Neuronal stem cell (in vitro differentiated cells): ENCODE measurements at regions not wholly inside any gene's neighbourhood (a gene's known extent, or its start where the extent isn't known, plus 50 kb on each side); places are given as distances from the start of the nearest gene placed in this dataset.

ENCODE experiments used
- DNase-seq: peaks from one replicate; pipeline ENCODE4 v3.0.0-alpha.2; 2013; ENCODE audit warnings: low spot score
- H2AFZ ChIP-seq: one replicate; pipeline ENCODE4 v1.6.1; 2013; ENCODE audit warnings: mild to moderate bottlenecking, low read length, inconsistent platforms
- H2AK5ac ChIP-seq: 2 replicates; pipeline ENCODE4 v1.6.1; 2013; ENCODE audit warnings: low read depth, mild to moderate bottlenecking, inconsistent platforms, low read length, moderate library complexity, mixed read lengths
- H2BK120ac ChIP-seq: 2 replicates; pipeline ENCODE4 v1.6.1; 2013; ENCODE audit warnings: low read depth, mild to moderate bottlenecking, inconsistent platforms, low read length, moderate library complexity, mixed read lengths
- H2BK12ac ChIP-seq: one replicate; pipeline ENCODE4 v1.6.1; 2013; ENCODE audit warnings: low read length, inconsistent platforms
- H2BK15ac ChIP-seq: 2 replicates; pipeline ENCODE4 v1.6.1; 2013; ENCODE audit warnings: mild to moderate bottlenecking, low read length, inconsistent platforms, mixed read lengths
- H2BK5ac ChIP-seq: one replicate; pipeline ENCODE4 v1.6.1; 2013; ENCODE audit warnings: inconsistent platforms, mild to moderate bottlenecking, low read length, moderate library complexity
- H3K14ac ChIP-seq: one replicate; pipeline ENCODE4 v1.6.1; 2013; ENCODE audit warnings: low read length, inconsistent platforms
- H3K18ac ChIP-seq: 2 replicates; pipeline ENCODE4 v1.6.1; 2013; ENCODE audit warnings: low read length, inconsistent platforms
- H3K23ac ChIP-seq: 2 replicates; pipeline ENCODE4 v1.6.1; 2013; ENCODE audit warnings: low read depth, mild to moderate bottlenecking, mixed read lengths, low read length, inconsistent platforms; ENCODE audit not compliant: poor library complexity
- H3K27ac ChIP-seq: replicated peaks from 3 replicates; pipeline ENCODE4 v1.5.1; 2013; ENCODE audit warnings: low read length, inconsistent platforms
- H3K27me3 ChIP-seq, 3 experiments: 2 replicates each; pipeline ENCODE4 v1.6.1; 2013; ENCODE audit warnings: low read length in 3 of 3, mild to moderate bottlenecking in 2 of 3, inconsistent platforms in 1 of 3, low read depth in 1 of 3, mixed read lengths in 1 of 3, moderate library complexity in 1 of 3; ENCODE audit not compliant: control insufficient read depth in 3 of 3, insufficient read depth in 3 of 3
- H3K36me3 ChIP-seq, 2 donors: replicated peaks in 1 of 2; 2 replicates each; pipeline ENCODE4 v1.6.1; 2013; ENCODE audit warnings: low read length in 2 of 2; ENCODE audit not compliant: control insufficient read depth in 2 of 2, insufficient read depth in 2 of 2
- H3K4ac ChIP-seq: 2 replicates; pipeline ENCODE4 v1.6.1; 2013; ENCODE audit warnings: inconsistent platforms, mild to moderate bottlenecking, low read length, moderate library complexity
- H3K4me1 ChIP-seq, 2 donors: 1 replicate in 1 of 2; 2 replicates in 1 of 2; pipeline ENCODE4 v1.6.1; 2013; ENCODE audit warnings: low read length in 2 of 2, low read depth in 1 of 2; ENCODE audit not compliant: control insufficient read depth in 2 of 2, insufficient read depth in 1 of 2
- H3K4me2 ChIP-seq: one replicate; pipeline ENCODE4 v1.6.1; 2013; ENCODE audit warnings: mild to moderate bottlenecking, low read length, inconsistent platforms; ENCODE audit not compliant: insufficient read depth, poor library complexity, severe bottlenecking
- H3K4me3 ChIP-seq, 2 donors: 2 replicates each; pipeline ENCODE4 v1.5.1; 2013; ENCODE audit warnings: low read length in 2 of 2, mild to moderate bottlenecking in 2 of 2, inconsistent platforms in 1 of 2, moderate library complexity in 1 of 2
- H3K79me1 ChIP-seq: one replicate; pipeline ENCODE4 v1.6.1; 2013; ENCODE audit warnings: low read depth, mild to moderate bottlenecking, inconsistent platforms, low read length, moderate library complexity
- H3K9ac ChIP-seq: one replicate; pipeline ENCODE4 v1.6.1; 2013; ENCODE audit warnings: mild to moderate bottlenecking, low read depth, low read length, inconsistent platforms; ENCODE audit not compliant: poor library complexity
- H3K9me3 ChIP-seq, 2 donors: replicated peaks in 1 of 2; 2 replicates each; pipeline versions ENCODE3 to v1.6.1; 2013; ENCODE audit warnings: low read length in 2 of 2, mild to moderate bottlenecking in 2 of 2, inconsistent platforms in 1 of 2, low read depth in 1 of 2, mixed read lengths in 1 of 2, moderate library complexity in 1 of 2; ENCODE audit not compliant: control insufficient read depth in 2 of 2, insufficient read depth in 1 of 2
- H4K8ac ChIP-seq: one replicate; pipeline ENCODE4 v1.6.1; 2013; ENCODE audit warnings: low read depth, mild to moderate bottlenecking, inconsistent platforms, low read length, moderate library complexity
- H4K91ac ChIP-seq: one replicate; pipeline ENCODE4 v1.6.1; 2013; ENCODE audit warnings: low read length, low read depth, mild to moderate bottlenecking, inconsistent platforms; ENCODE audit not compliant: poor library complexity
- WGBS, 2 donors: extraction: QIAGEN DNeasy Blood & Tissue Kit; methylation state at CpG; one replicate each; pipeline ENCODE4 v1.1.7; 2013; ENCODE audit warnings: missing lambda C conversion rate in 2 of 2, mixed read lengths in 1 of 2; ENCODE audit not compliant: insufficient read length in 2 of 2, insufficient replicate concordance in 1 of 2; ENCODE audit errors: extremely low coverage in 2 of 2; 5-methylcytosine and 5-hydroxymethylcytosine counted together

- Histone ChIP-seq H3K27ac (no peak overlapping the region), H2BK12ac (no peak overlapping the region), H3K79me1 (no peaks in the 10 kb centered on the region), H2BK15ac (no peak overlapping the region), H3K14ac (no peak overlapping the region), H3K36me3 (no peaks in the 10 kb centered on the region), H4K8ac (no peak overlapping the region), H3K23ac (no peak overlapping the region), H2AK5ac (no peak overlapping the region), H3K4me3 (no peak overlapping the region), H3K4ac (no peak overlapping the region), H3K9me3 (peaks cover 0 to 2% of the 10 kb centered on the region in 2 donors), H3K9ac (no peak overlapping the region), H3K18ac (no peak overlapping the region), H4K91ac (no peak overlapping the region), H2AFZ (no peak overlapping the region), H3K4me2 (no peak overlapping the region), H2BK5ac (no peak overlapping the region), H3K27me3 (no peaks in the 10 kb centered on the region), H2BK120ac (no peak overlapping the region), H3K4me1 (no peaks in the 10 kb centered on the region)
- no peak for DNase-seq
- no CpG with 5 or more reads among the region's 2 CpGs for WGBS, 2 donors
Observed at GRCh38 chr15:69625328-69625727, 172.7 kb downstream of the RPLP1 start.

GRCh38 chr15:69626095-69627066 is 173.8 kb downstream of the RPLP1 start:
- DNase-seq = no peak
- Histone ChIP-seq H3K27ac (no peak overlapping the region), H4K91ac (no peak overlapping the region), H3K4me1 (peaks cover 0 to 4% of the 10 kb centered on the region in 2 donors), H2BK12ac (no peak overlapping the region), H2BK120ac (no peak overlapping the region), H2BK5ac (no peak overlapping the region), H3K36me3 (no peaks in the 10 kb centered on the region), H3K23ac (no peak overlapping the region), H4K8ac (no peak overlapping the region), H3K4ac (no peak overlapping the region), H3K18ac (no peak overlapping the region), H3K4me2 (no peak overlapping the region), H3K79me1 (peaks cover 2% of the 10 kb centered on the region), H3K27me3 (no peaks in the 10 kb centered on the region), H2AFZ (no peak overlapping the region), H3K9me3 (peaks cover 0 to 2% of the 10 kb centered on the region in 2 donors), H3K14ac (no peak overlapping the region), H3K9ac (no peak overlapping the region), H2BK15ac (no peak overlapping the region), H2AK5ac (no peak overlapping the region), H3K4me3 (no peak overlapping the region)
- no CpG with 5 or more reads among the region's 11 CpGs for WGBS, 2 donors

- Histone ChIP-seq H3K27me3 (no peaks in the 10 kb centered on the region), H3K4ac (no peak overlapping the region), H4K8ac (no peak overlapping the region), H2BK5ac (no peak overlapping the region), H3K4me1 (peaks cover 0 to 4% of the 10 kb centered on the region in 2 donors), H2AFZ (no peak overlapping the region), H3K18ac (no peak overlapping the region), H3K36me3 (no peaks in the 10 kb centered on the region), H3K4me3 (no peak overlapping the region), H2BK120ac (no peak overlapping the region), H4K91ac (no peak overlapping the region), H3K4me2 (no peak overlapping the region), H3K27ac (no peak overlapping the region), H2BK15ac (no peak overlapping the region), H3K9ac (no peak overlapping the region), H3K79me1 (peaks cover 2% of the 10 kb centered on the region), H3K14ac (no peak overlapping the region), H3K23ac (no peak overlapping the region), H2BK12ac (no peak overlapping the region), H3K9me3 (peaks cover 0 to 2% of the 10 kb centered on the region in 2 donors), H2AK5ac (no peak overlapping the region)
- DNase-seq = no peak
- no CpG with 5 or more reads among the region's 5 CpGs for WGBS, 2 donors
Observed at GRCh38 chr15:69627548-69628158, 175.0 kb downstream of the RPLP1 start.
